AG09319 (cell line): ENCODE measurements at regions not wholly inside any gene's neighbourhood (a gene's known extent, or its start where the extent isn't known, plus 50 kb on each side); places are given as distances from the start of the nearest gene placed in this dataset.

Source experiments
- DNase-seq: peaks from one replicate; pipeline ENCODE4 v3.0.0-alpha.2; 2010; ENCODE audit warnings: low read depth; ENCODE audit errors: extremely low read depth
- CTCF ChIP-seq: IDR thresholded peaks from 2 replicates; pipeline ENCODE4 v1.5.1; 2011; ENCODE audit warnings: low read depth, mild to moderate bottlenecking, inconsistent platforms, low read length, moderate library complexity

- no peak for DNase-seq
- TF ChIP-seq CTCF: no peak
These were observed 218.5 kb upstream of the FGF13 start for GRCh38 chrX:138929926-138930582.

GRCh38 chrX:138928737-138929459, 217.4 kb upstream of the FGF13 start:
- TF ChIP-seq CTCF: no peak
- no peak for DNase-seq

GRCh38 chrX:138925330-138925729, 213.8 kb upstream of the FGF13 start:
- TF ChIP-seq CTCF: no peak

GRCh38 chrX:138923805-138924204, 212.3 kb upstream of the FGF13 start:
- TF ChIP-seq CTCF: no peak
- no peak for DNase-seq

More at GRCh38 chrX:138925330-138925729, 213.8 kb upstream of the FGF13 start:
- DNase-seq: peak; percentile 77

GRCh38 chrX:138921031-138921430, 209.5 kb upstream of the FGF13 start:
- no peak for TF ChIP-seq CTCF
- no peak for DNase-seq

GRCh38 chrX:138917781-138918180, 206.3 kb upstream of the FGF13 start:
- peak; percentile 54 for DNase-seq
- no peak for TF ChIP-seq CTCF

GRCh38 chrX:138914767-138915166, 203.2 kb upstream of the FGF13 start:
- no peak for DNase-seq
- TF ChIP-seq CTCF: no peak
